ENCODE measurements at regions not wholly inside any gene's neighbourhood (a gene's known extent, or its start where the extent isn't known, plus 50 kb on each side); places are given as distances from the start of the nearest gene placed in this dataset.

DNA sequence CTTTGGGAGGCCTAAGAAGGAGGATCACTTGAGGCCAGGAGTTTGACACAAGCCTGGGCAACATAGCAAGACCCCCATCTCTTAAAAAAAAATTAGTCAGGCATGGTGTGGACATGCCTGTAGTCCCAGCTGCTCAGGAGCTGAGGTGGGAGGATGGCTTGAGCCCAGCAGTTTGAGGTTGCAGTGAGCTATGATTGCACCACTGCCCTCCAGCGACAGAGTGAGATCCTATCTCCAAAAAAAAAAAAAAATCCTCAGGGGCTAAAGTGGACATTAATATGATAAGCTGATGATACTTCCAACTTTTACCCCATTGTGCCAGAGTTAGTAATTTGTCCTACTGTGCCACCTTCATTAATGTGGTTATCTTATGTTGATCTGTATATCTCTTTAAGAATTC is 327.8 kb upstream of the FMN2 start:
- Histone ChIP-seq H3K4me3 (ENCODE audit: extremely low read depth in 1 of 4, insufficient read depth in 2 of 4, low read depth in 3 of 4, low read length in 4 of 4) (no peak overlapping the region), H3K9ac (replicated peaks in 1 of 4; ENCODE audit: extremely low read depth in 1 of 4, low read depth in 3 of 4, low read length in 3 of 4) (no peak overlapping the region), H3K23me2 (ENCODE audit: low read depth, low read length) (no peaks in the 10 kb centered on the region), H3K4ac (replicated peaks; ENCODE audit: insufficient read length, low read depth, low read length) (no peak overlapping the region), H2AK5ac (ENCODE audit: low read depth, low read length) (no peak overlapping the region), H2BK5ac (ENCODE audit: low read depth, low read length) (no peak overlapping the region), H4K91ac (replicated peaks; ENCODE audit: insufficient read length, low read length) (no peak overlapping the region), H2BK12ac (ENCODE audit: low read depth, low read length) (no peak overlapping the region), H3K4me2 (ENCODE audit: insufficient read depth in 1 of 2, low read depth in 2 of 2, low read length in 2 of 2) (no peak overlapping the region), H2AFZ (ENCODE audit: low read length) (no peak overlapping the region), H3K27me3 (replicated peaks in 1 of 4; ENCODE audit: control insufficient read depth in 3 of 4, extremely low read depth in 1 of 4, insufficient read depth in 3 of 4, low read length in 3 of 4) (no peaks in the 10 kb centered on the region), H2BK120ac (replicated peaks; ENCODE audit: low read depth, low read length) (no peak overlapping the region), H2BK15ac (ENCODE audit: low read length) (no peak overlapping the region), H3K4me1 (replicated peaks in 1 of 4; ENCODE audit: control insufficient read depth in 3 of 4, insufficient read depth in 4 of 4, low read length in 3 of 4) (no peaks in the 10 kb centered on the region), H3K14ac (ENCODE audit: insufficient read length) (no peak overlapping the region), H4K5ac (ENCODE audit: insufficient read length, low read depth, low read length) (no peak overlapping the region), H3K9me3 (ENCODE audit: insufficient read depth in 2 of 2, low read depth in 1 of 2, low read length in 1 of 2) (no peaks in the 10 kb centered on the region), H3K79me1 (ENCODE audit: low read depth, low read length) (no peaks in the 10 kb centered on the region), H3K23ac (ENCODE audit: insufficient read length) (no peak overlapping the region), H3K56ac (replicated peaks; ENCODE audit: insufficient read length, low read depth, low read length) (no peak overlapping the region), H3K27ac (ENCODE audit: low read depth, low read length) (no peak overlapping the region), H3K18ac (ENCODE audit: extremely low read depth, low read length) (no peak overlapping the region), H2BK20ac (ENCODE audit: low read length) (no peak overlapping the region), H3K79me2 (ENCODE audit: control insufficient read depth in 1 of 2, insufficient read depth in 2 of 2, low read length in 2 of 2) (no peaks in the 10 kb centered on the region), H3K36me3 (ENCODE audit: control insufficient read depth in 2 of 4, insufficient read depth in 4 of 4, low read length in 3 of 4) (no peaks in the 10 kb centered on the region), H4K20me1 (replicated peaks in 1 of 2; ENCODE audit: control insufficient read depth in 1 of 2, insufficient read depth in 2 of 2, low read length in 2 of 2) (no peaks in the 10 kb centered on the region), H4K8ac (ENCODE audit: extremely low read depth, insufficient read depth, low read length) (no peak overlapping the region)
- WGBS, 2 experiments (ENCODE audit: extremely low coverage in 1 of 2, insufficient coverage in 1 of 2, insufficient read length in 1 of 2, insufficient replicate concordance in 2 of 2, low coverage in 1 of 2, low lambda C conversion rate in 2 of 2, missing lambda C conversion rate in 1 of 2), result 100% methylated on average over 1 of the region's 1 CpG; no CpG with 5 or more reads in 1 of the 2 experiments
- DNase-seq (ENCODE audit: low read depth in 1 of 2, low spot score in 2 of 2) (no peak), FAIRE-seq (no peak)
- POLR2A ChIA-PET (ENCODE audit: partially characterized antibody), result interaction anchor here (0.6 kb wide), 1 partner anchor 388 kb away, joined by 3 read pairs; no protein-coding TSS in a partner anchor
- CTCF ChIA-PET (ENCODE audit: partially characterized antibody), result interaction anchor here (0.6 to 1.8 kb wide), 11 partner anchors 9 to 1466 kb away, joined by 3 to 9 read pairs (median 3); no protein-coding TSS in a partner anchor
- TF ChIP-seq POLR2AphosphoS5 (IDR thresholded peaks at IDR 0.05; ENCODE audit: low read depth, low read length) (no peak), JUN (IDR thresholded peaks at IDR 0.05; ENCODE audit: low read depth, low read length) (no peak), CEBPB (IDR thresholded peaks at IDR 0.05; ENCODE audit: low read depth, low read length) (no peak), CBX8 (IDR thresholded peaks at IDR 0.05; ENCODE audit: borderline replicate concordance, low read depth, low read length) (no peak), ZNF274 (IDR thresholded peaks at IDR 0.05; ENCODE audit: borderline replicate concordance, extremely low read depth, low read length) (no peak), RAD21 (IDR thresholded peaks at IDR 0.05 in 1 of 2, conservative IDR thresholded peaks at IDR 0.05 in 1 of 2; ENCODE audit: low read depth in 2 of 2, low read length in 2 of 2) (no peak), RNF2 (IDR thresholded peaks at IDR 0.05; ENCODE audit: borderline replicate concordance, low read depth, low read length, missing control alignments, poor library complexity, severe bottlenecking) (no peak), CHD2 (IDR thresholded peaks at IDR 0.05; ENCODE audit: low read length) (no peak), CTBP2 (IDR thresholded peaks at IDR 0.05; ENCODE audit: borderline replicate concordance, insufficient read depth, insufficient read length, low read length) (no peak), SUZ12 (IDR thresholded peaks at IDR 0.05; ENCODE audit: low read length) (no peak), EP300 (IDR thresholded peaks at IDR 0.05; ENCODE audit: borderline replicate concordance in 1 of 2, low read depth in 2 of 2, low read length in 2 of 2) (no peak), TAF7 (optimal IDR thresholded peaks at IDR 0.05; ENCODE audit: borderline replicate concordance, low read depth, low read length) (no peak), CREB1 (IDR thresholded peaks at IDR 0.05) (no peak)
- TF ChIP-seq, protein P1, sequence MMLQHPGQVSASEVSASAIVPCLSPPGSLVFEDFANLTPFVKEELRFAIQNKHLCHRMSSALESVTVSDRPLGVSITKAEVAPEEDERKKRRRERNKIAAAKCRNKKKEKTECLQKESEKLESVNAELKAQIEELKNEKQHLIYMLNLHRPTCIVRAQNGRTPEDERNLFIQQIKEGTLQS (IDR thresholded peaks at IDR 0.05; ENCODE audit: insufficient read depth, low read depth, low read length), result no peak

All from H1 (cell line).